IMR-90 (cell line): ENCODE measurements at regions not wholly inside any gene's neighbourhood (a gene's known extent, or its start where the extent isn't known, plus 50 kb on each side); places are given as distances from the start of the nearest gene placed in this dataset.

Source experiments
- ATAC-seq: fragments of 200-7000 bp; cut with Tn5 transposase; 2 replicates; pipeline ENCODE4 v1.9.1; 2020; ENCODE audit warnings: low read depth, mild to moderate bottlenecking, moderate library complexity
- BruUV-seq: library from RNA; stranded (reverse); fragments of 400-500 nt; replicated peaks from 2 replicates; lab custom pipeline; 2021; lab: Mats Ljungman, UMichigan
- CTCF ChIA-PET: fragments of 300-600 bp; formaldehyde crosslinking; extraction: SDS; loops from one replicate; lab custom pipeline; 2021; ENCODE audit warnings: antibody characterized with exemption; lab: Yijun Ruan, JAX
- POLR2A ChIA-PET: fragments of 300-600 bp; sonication (Branson Sonifier 250); formaldehyde crosslinking; loops from one replicate; lab custom pipeline; 2022; ENCODE audit warnings: antibody characterized with exemption; ENCODE audit not compliant: unreplicated experiment; lab: Charles Lee
- DNase-seq: peaks from one replicate; pipeline ENCODE4 v3.0.0; 2013
- H2AFZ ChIP-seq: replicated peaks from 2 replicates; pipeline ENCODE3; 2013; ENCODE audit warnings: low read length, mild to moderate bottlenecking; ENCODE audit not compliant: poor library complexity
- H2AK5ac ChIP-seq: 2 replicates; pipeline ENCODE4 v1.6.1; 2013; ENCODE audit warnings: low read depth, low read length, inconsistent platforms
- H2AK9ac ChIP-seq: replicated peaks from 2 replicates; pipeline ENCODE3; 2013; ENCODE audit warnings: mild to moderate bottlenecking, low read depth, low read length, moderate library complexity; ENCODE audit not compliant: poor library complexity
- H2BK120ac ChIP-seq: 2 replicates; pipeline ENCODE4 v1.6.1; 2013; ENCODE audit warnings: low read depth, low read length, inconsistent platforms
- H2BK15ac ChIP-seq: 3 replicates; pipeline ENCODE4 v1.6.1; 2013; ENCODE audit warnings: low read depth, low read length, inconsistent platforms
- H2BK20ac ChIP-seq: 2 replicates; pipeline ENCODE4 v1.6.1; 2013; ENCODE audit warnings: low read depth, mild to moderate bottlenecking, inconsistent platforms, low read length, moderate library complexity
- H2BK5ac ChIP-seq: 2 replicates; pipeline ENCODE4 v1.6.1; 2013; ENCODE audit warnings: mild to moderate bottlenecking, low read depth, low read length, inconsistent platforms; ENCODE audit not compliant: poor library complexity, severe bottlenecking
- H3K14ac ChIP-seq: replicated peaks from 2 replicates; pipeline ENCODE4 v1.6.1; 2013; ENCODE audit warnings: low read depth, low read length, inconsistent platforms
- H3K18ac ChIP-seq: 2 replicates; pipeline ENCODE4 v1.6.1; 2013; ENCODE audit warnings: low read depth, low read length, control low read depth
- H3K23ac ChIP-seq: 2 replicates; pipeline ENCODE4 v1.6.1; 2013; ENCODE audit warnings: low read depth, low read length, inconsistent platforms
- H3K27ac ChIP-seq: 2 replicates; pipeline ENCODE4 v1.5.1; 2013; ENCODE audit warnings: mild to moderate bottlenecking, control low read depth, low read length; ENCODE audit not compliant: insufficient read depth
- H3K27me3 ChIP-seq: 2 replicates; pipeline ENCODE4 v1.6.1; 2013; ENCODE audit warnings: low read length; ENCODE audit not compliant: control insufficient read depth, insufficient read depth
- H3K36me3 ChIP-seq: 2 replicates; pipeline ENCODE4 v1.6.1; 2013; ENCODE audit warnings: low read length, mixed read lengths; ENCODE audit not compliant: control insufficient read depth, insufficient read depth
- H3K4ac ChIP-seq: 2 replicates; pipeline ENCODE4 v1.6.1; 2013; ENCODE audit warnings: low read depth, low read length, inconsistent platforms
- H3K4me1 ChIP-seq: 2 replicates; pipeline ENCODE4 v1.6.1; 2013; ENCODE audit warnings: low read length, mixed read lengths; ENCODE audit not compliant: control insufficient read depth, insufficient read depth
- H3K4me2 ChIP-seq: 2 replicates; pipeline ENCODE4 v1.6.1; 2013; ENCODE audit warnings: low read depth, mild to moderate bottlenecking, control low read depth, low read length, moderate library complexity
- H3K4me3 ChIP-seq: 2 replicates; pipeline ENCODE4 v1.5.1; 2013; ENCODE audit warnings: low read depth, mild to moderate bottlenecking, control low read depth, low read length, moderate library complexity; ENCODE audit not compliant: insufficient read depth
- H3K56ac ChIP-seq: 2 replicates; pipeline ENCODE4 v1.6.1; 2013; ENCODE audit warnings: low read length, inconsistent platforms; ENCODE audit not compliant: insufficient read depth; ENCODE audit errors: extremely low read depth
- H3K79me1 ChIP-seq, 2 experiments: 2 replicates each; pipeline ENCODE4 v1.6.1; 2013; ENCODE audit warnings: low read length in 2 of 2, inconsistent platforms in 1 of 2, low read depth in 1 of 2
- H3K9ac ChIP-seq: 2 replicates; pipeline ENCODE4 v1.6.1; 2013; ENCODE audit warnings: low read depth, low read length, control low read depth
- H3K9me1 ChIP-seq: 2 replicates; pipeline ENCODE4 v1.6.1; 2013; ENCODE audit warnings: low read length, inconsistent platforms; ENCODE audit not compliant: insufficient read depth
- H3K9me3 ChIP-seq: 2 replicates; pipeline ENCODE4 v1.6.1; 2013; ENCODE audit warnings: low read length; ENCODE audit not compliant: control insufficient read depth, insufficient read depth
- H4K20me1 ChIP-seq: 2 replicates; pipeline ENCODE4 v1.6.1; 2013; ENCODE audit warnings: low read length, inconsistent platforms; ENCODE audit not compliant: insufficient read depth
- H4K5ac ChIP-seq: 2 replicates; pipeline ENCODE4 v1.6.1; 2013; ENCODE audit warnings: mild to moderate bottlenecking, low read depth, low read length, control low read depth
- H4K8ac ChIP-seq, 2 experiments: 2 replicates each; pipeline ENCODE4 v1.6.1; 2013; ENCODE audit warnings: low read depth in 2 of 2, low read length in 2 of 2, control low read depth in 1 of 2, inconsistent platforms in 1 of 2
- H4K91ac ChIP-seq: 2 replicates; pipeline ENCODE4 v1.6.1; 2013; ENCODE audit warnings: low read depth, low read length, inconsistent platforms; ENCODE audit not compliant: insufficient read depth
- BHLHE40 ChIP-seq: fragments of 150-350 bp; IDR thresholded peaks from 2 replicates; pipeline ENCODE4 v1.6.1; 2016; ENCODE audit warnings: mild to moderate bottlenecking, low read depth, low read length
- CEBPB ChIP-seq: IDR thresholded peaks from 2 replicates; pipeline ENCODE4 v1.6.1; 2012; ENCODE audit warnings: low read depth, low read length, improper control_type of control experiment
- CHD1 ChIP-seq: IDR thresholded peaks from 2 replicates; pipeline ENCODE4 v1.6.1; 2012; ENCODE audit warnings: low read depth, low read length, improper control_type of control experiment
- CTCF ChIP-seq: conservative IDR thresholded peaks from 2 replicates; pipeline ENCODE4 v1.5.1; 2012; ENCODE audit warnings: mild to moderate bottlenecking, low read depth, low read length, improper control_type of control experiment
- ELK1 ChIP-seq: fragments of 150-350 bp; IDR thresholded peaks from 2 replicates; pipeline ENCODE4 v1.6.1; 2016; ENCODE audit warnings: low read depth, mild to moderate bottlenecking, low read length, moderate library complexity, borderline replicate concordance
- FOS ChIP-seq: fragments of 150-350 bp; IDR thresholded peaks from 2 replicates; pipeline ENCODE4 v1.6.1; 2016; ENCODE audit warnings: low read depth, low read length
- MAFK ChIP-seq: IDR thresholded peaks from 2 replicates; pipeline ENCODE4 v1.6.1; 2012; ENCODE audit warnings: low read depth, low read length, improper control_type of control experiment
- MAZ ChIP-seq: IDR thresholded peaks from 2 replicates; pipeline ENCODE4 v1.6.1; 2012; ENCODE audit warnings: low read depth, mild to moderate bottlenecking, low read length, improper control_type of control experiment, moderate library complexity, borderline replicate concordance
- MXI1 ChIP-seq: IDR thresholded peaks from 2 replicates; pipeline ENCODE4 v1.6.1; 2012; ENCODE audit warnings: low read depth, mild to moderate bottlenecking, low read length, moderate library complexity, borderline replicate concordance
- NFE2L2 ChIP-seq: fragments of 150-350 bp; IDR thresholded peaks from 2 replicates; pipeline ENCODE4 v1.6.1; 2016; ENCODE audit warnings: low read depth, mild to moderate bottlenecking, low read length
- POLR2A ChIP-seq: IDR thresholded peaks from 2 replicates; pipeline ENCODE4 v1.6.1; 2012; ENCODE audit warnings: mild to moderate bottlenecking, low read depth, low read length
- RAD21 ChIP-seq: IDR thresholded peaks from 2 replicates; pipeline ENCODE4 v1.6.1; 2012; ENCODE audit warnings: low read length, improper control_type of control experiment
- RCOR1 ChIP-seq: IDR thresholded peaks from 2 replicates; pipeline ENCODE4 v1.6.1; 2012; ENCODE audit warnings: mild to moderate bottlenecking, low read length, improper control_type of control experiment; ENCODE audit not compliant: insufficient replicate concordance
- RFX5 ChIP-seq: IDR thresholded peaks from 2 replicates; pipeline ENCODE4 v1.8.0; 2012; ENCODE audit warnings: low read depth, mild to moderate bottlenecking, low read length, moderate library complexity
- SMC3 ChIP-seq: fragments of 150-350 bp; IDR thresholded peaks from 2 replicates; pipeline ENCODE4 v1.6.1; 2016; ENCODE audit warnings: low read depth, mild to moderate bottlenecking, antibody characterized with exemption, low read length, moderate library complexity
- USF2 ChIP-seq: fragments of 150-350 bp; IDR thresholded peaks from 2 replicates; pipeline ENCODE4 v1.6.1; 2017; ENCODE audit warnings: mild to moderate bottlenecking, antibody characterized with exemption, low read length, low read depth
- WGBS, 2 experiments: methylation state at CpG; one replicate each; pipeline versions ENCODE4 v1.1.5 to v1.1.7; 2013; ENCODE audit warnings: missing lambda C conversion rate in 2 of 2; ENCODE audit not compliant: insufficient read length in 1 of 2; ENCODE audit errors: extremely low coverage in 2 of 2; 5-methylcytosine and 5-hydroxymethylcytosine counted together
- dilution Hi-C: fragments of 300-500 bp; cut with HindIII; formaldehyde crosslinking; loops from one replicate; pipeline ENCODE4 v1.14.3; 2018; ENCODE audit warnings: low sequenced_read_pairs; ENCODE audit not compliant: unreplicated experiment
- in situ Hi-C: fragments of 300-500 bp; cut with MboI; formaldehyde crosslinking; loops from 3 replicates; pipeline ENCODE4 v1.14.3; 2019; ENCODE audit warnings: low sequenced_read_pairs, inconsistent platforms, mixed read lengths
- intact Hi-C: fragments of 100-400 bp; cut with micrococcal nuclease; formaldehyde crosslinking; loops from 2 replicates; pipeline ENCODE4 v1.10.0; 2022

- no peak overlapping the region for H3K23ac ChIP-seq
- no peak overlapping the region for H4K5ac ChIP-seq
- H2BK5ac ChIP-seq = no peak overlapping the region
- no peak overlapping the region for H3K56ac ChIP-seq
- no peak overlapping the region for H3K14ac ChIP-seq
- H3K4me1 ChIP-seq = no peaks in the 10 kb centered on the region
- ATAC-seq = no peak
- H2BK20ac ChIP-seq = no peak overlapping the region
- H3K4me2 ChIP-seq = no peak overlapping the region
- H3K18ac ChIP-seq = no peak overlapping the region
- no peak overlapping the region for H3K27ac ChIP-seq
- H3K4ac ChIP-seq = no peak overlapping the region
- H2AK9ac ChIP-seq = no peak overlapping the region
- no TSS peak for BruUV-seq
- in situ Hi-C loops (no loop called here), intact Hi-C loops (no loop called here), dilution Hi-C loops (no loop called here)
- no peaks in the 10 kb centered on the region for H4K20me1 ChIP-seq
- H2AK5ac ChIP-seq = no peak overlapping the region
- CTCF ChIA-PET = no interaction called here
- no peak overlapping the region for H3K4me3 ChIP-seq
- no peaks in the 10 kb centered on the region for H3K9me1 ChIP-seq
- no peak overlapping the region for H3K9ac ChIP-seq
- no peak overlapping the region for H2AFZ ChIP-seq
- H3K79me1 ChIP-seq = no peaks in the 10 kb centered on the region
- no peaks in the 10 kb centered on the region for H3K27me3 ChIP-seq
- no peak overlapping the region for H2BK15ac ChIP-seq
- H2BK120ac ChIP-seq = no peak overlapping the region
- H3K9me3 ChIP-seq = no peaks in the 10 kb centered on the region
- TF ChIP-seq USF2 (no peak), CEBPB (no peak), CHD1 (no peak), MAFK (no peak), SMC3 (no peak), POLR2A (no peak), RCOR1 (no peak), MXI1 (no peak), MAZ (no peak), BHLHE40 (no peak), RFX5 (no peak), FOS (no peak), ELK1 (no peak), CTCF (no peak), RAD21 (no peak), NFE2L2 (no peak)
- no peak for DNase-seq
- POLR2A ChIA-PET = no interaction called here
- H3K36me3 ChIP-seq = no peaks in the 10 kb centered on the region
- H4K91ac ChIP-seq = no peak overlapping the region
- no CpG with 5 or more reads among the region's 2 CpGs for WGBS, 2 experiments
- no peak overlapping the region for H4K8ac ChIP-seq
These were observed 524.1 kb upstream of the SEMA3D start for GRCh38 chr7:85710960-85711359.
